Neural progenitor cell (in vitro differentiated cells): ENCODE measurements at regions not wholly inside any gene's neighbourhood (a gene's known extent, or its start where the extent isn't known, plus 50 kb on each side); places are given as distances from the start of the nearest gene placed in this dataset.

Experiments
- EZH2 ChIP-seq: fragments of 200-600 bp; sonication (generic); IDR thresholded peaks from 2 replicates; pipeline ENCODE4 v1.6.1; 2017; ENCODE audit warnings: antibody characterized with exemption, mild to moderate bottlenecking, moderate library complexity
- EZH2phosphoT487 ChIP-seq: fragments of 200-600 bp; sonication (generic); IDR thresholded peaks from 2 replicates; pipeline ENCODE4 v1.6.1; 2017; ENCODE audit warnings: antibody characterized with exemption
- TF ChIP-seq, protein P1 (sequence below): fragments of 200-600 bp; sonication (generic); IDR thresholded peaks from 2 replicates; pipeline ENCODE4 v1.5.1; 2017; ENCODE audit warnings: antibody characterized with exemption, mild to moderate bottlenecking

DNA sequence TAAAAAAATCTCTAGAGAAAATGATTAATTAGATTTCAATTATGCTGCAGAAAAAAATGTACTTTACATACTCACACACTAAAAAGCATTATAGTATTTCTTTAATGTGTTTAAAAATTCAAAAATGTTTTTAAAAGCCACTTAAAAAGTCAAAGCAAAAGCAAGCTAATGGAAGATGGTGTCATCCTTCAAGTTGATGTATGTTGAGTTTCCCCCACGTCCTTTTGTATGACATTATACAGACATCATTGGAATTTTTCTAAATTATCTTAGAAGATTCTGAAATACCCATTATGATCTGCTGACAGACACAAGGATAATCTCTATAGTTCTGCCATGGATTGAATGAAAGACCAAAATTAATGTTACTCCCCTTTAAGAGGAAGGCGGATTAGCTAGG lies 393.7 kb upstream of the TENM3 start:
- TF ChIP-seq EZH2 = no peak
- TF ChIP-seq, protein P1, sequence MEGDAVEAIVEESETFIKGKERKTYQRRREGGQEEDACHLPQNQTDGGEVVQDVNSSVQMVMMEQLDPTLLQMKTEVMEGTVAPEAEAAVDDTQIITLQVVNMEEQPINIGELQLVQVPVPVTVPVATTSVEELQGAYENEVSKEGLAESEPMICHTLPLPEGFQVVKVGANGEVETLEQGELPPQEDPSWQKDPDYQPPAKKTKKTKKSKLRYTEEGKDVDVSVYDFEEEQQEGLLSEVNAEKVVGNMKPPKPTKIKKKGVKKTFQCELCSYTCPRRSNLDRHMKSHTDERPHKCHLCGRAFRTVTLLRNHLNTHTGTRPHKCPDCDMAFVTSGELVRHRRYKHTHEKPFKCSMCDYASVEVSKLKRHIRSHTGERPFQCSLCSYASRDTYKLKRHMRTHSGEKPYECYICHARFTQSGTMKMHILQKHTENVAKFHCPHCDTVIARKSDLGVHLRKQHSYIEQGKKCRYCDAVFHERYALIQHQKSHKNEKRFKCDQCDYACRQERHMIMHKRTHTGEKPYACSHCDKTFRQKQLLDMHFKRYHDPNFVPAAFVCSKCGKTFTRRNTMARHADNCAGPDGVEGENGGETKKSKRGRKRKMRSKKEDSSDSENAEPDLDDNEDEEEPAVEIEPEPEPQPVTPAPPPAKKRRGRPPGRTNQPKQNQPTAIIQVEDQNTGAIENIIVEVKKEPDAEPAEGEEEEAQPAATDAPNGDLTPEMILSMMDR = no peak
- no peak for TF ChIP-seq EZH2phosphoT487
